GM12872 (cell line): ENCODE measurements at regions not wholly inside any gene's neighbourhood (a gene's known extent, or its start where the extent isn't known, plus 50 kb on each side); places are given as distances from the start of the nearest gene placed in this dataset.

Source experiments
- CTCF ChIP-seq: IDR thresholded peaks from 3 replicates; pipeline ENCODE4 v1.5.1; 2011; ENCODE audit warnings: low read depth, mild to moderate bottlenecking, low read length, moderate library complexity; ENCODE audit not compliant: insufficient read depth

- no peak for TF ChIP-seq CTCF
Measured at GRCh38 chr3:31307131-31307785, 225.5 kb upstream of the STT3B start.

GRCh38 chr3:31311559-31311958, 221.2 kb upstream of the STT3B start:
- no peak for TF ChIP-seq CTCF

GRCh38 chr3:31312400-31312799, 220.3 kb upstream of the STT3B start:
- TF ChIP-seq CTCF = no peak

- no peak for TF ChIP-seq CTCF
Measured at GRCh38 chr3:31314258-31314657, 218.5 kb upstream of the STT3B start.

- TF ChIP-seq CTCF = no peak
Measured at GRCh38 chr3:31319332-31319731, 213.4 kb upstream of the STT3B start.

GRCh38 chr3:31321620-31322019, 211.1 kb upstream of the STT3B start:
- TF ChIP-seq CTCF = no peak

- TF ChIP-seq CTCF = no peak
Measured at GRCh38 chr3:31322460-31322859, 210.3 kb upstream of the STT3B start.
